Neural cell (in vitro differentiated cells): ENCODE measurements at regions not wholly inside any gene's neighbourhood (a gene's known extent, or its start where the extent isn't known, plus 50 kb on each side); places are given as distances from the start of the nearest gene placed in this dataset.

ENCODE experiments used
- H2AFZ ChIP-seq: fragments of 200-600, 300-800 bp; sonication (generic), shearing (Covaris generic); 2 replicates; pipeline ENCODE4 v1.6.0; 2014; ENCODE audit warnings: low read depth, mild to moderate bottlenecking, antibody characterized with exemption, low read length, moderate library complexity
- H3F3A ChIP-seq: fragments of 200-600 bp; shearing (Covaris generic); 2 replicates; pipeline ENCODE4 v1.6.1; 2016; ENCODE audit warnings: mild to moderate bottlenecking, moderate library complexity, mixed read lengths, antibody characterized with exemption, low read length; ENCODE audit not compliant: insufficient read depth, poor library complexity, severe bottlenecking
- H3K27ac ChIP-seq: fragments of 200-600, 300-800 bp; sonication (generic), shearing (Covaris generic); 2 replicates; pipeline ENCODE4 v1.5.1; 2014; ENCODE audit warnings: mild to moderate bottlenecking, low read length, moderate library complexity
- H3K27me3 ChIP-seq: fragments of 300-800, 200-600 bp; sonication (generic), shearing (Covaris generic); 2 replicates; pipeline ENCODE4 v1.6.0; 2014; ENCODE audit warnings: mild to moderate bottlenecking, low read depth, low read length, moderate library complexity; ENCODE audit not compliant: insufficient read depth
- H3K36me3 ChIP-seq: fragments of 300-800, 200-600 bp; sonication (generic), shearing (Covaris generic); 2 replicates; pipeline ENCODE4 v1.5.1; 2014; ENCODE audit warnings: mild to moderate bottlenecking, antibody characterized with exemption, low read length, moderate library complexity; ENCODE audit not compliant: insufficient read depth
- H3K4me2 ChIP-seq: fragments of 300-800, 200-600 bp; sonication (generic), shearing (Covaris generic); 2 replicates; pipeline ENCODE4 v1.6.0; 2014; ENCODE audit warnings: mild to moderate bottlenecking, low read length
- H3K4me3 ChIP-seq: fragments of 300-800, 200-600 bp; sonication (generic), shearing (Covaris generic); 2 replicates; pipeline ENCODE4 v1.5.1; 2014; ENCODE audit warnings: mild to moderate bottlenecking, low read length, moderate library complexity
- H3K79me2 ChIP-seq: fragments of 200-600 bp; shearing (Covaris generic); replicated peaks from 2 replicates; pipeline ENCODE4 v1.6.0; 2014; ENCODE audit warnings: mild to moderate bottlenecking, low read length, moderate library complexity; ENCODE audit not compliant: insufficient read depth
- H3K9ac ChIP-seq: fragments of 300-800, 200-600 bp; sonication (generic), shearing (Covaris generic); 2 replicates; pipeline ENCODE4 v1.6.1; 2016; ENCODE audit warnings: mild to moderate bottlenecking, low read length, mixed read lengths
- H3K9me2 ChIP-seq: fragments of 200-600 bp; shearing (Covaris generic); 2 replicates; pipeline ENCODE4 v1.6.1; 2016; ENCODE audit warnings: mild to moderate bottlenecking, low read length, mixed read lengths; ENCODE audit not compliant: insufficient read depth
- H3K9me3 ChIP-seq: fragments of 200-600, 300-800 bp; sonication (generic), shearing (Covaris generic); 2 replicates; pipeline ENCODE4 v1.6.1; 2016; ENCODE audit warnings: mild to moderate bottlenecking, mixed run types, low read length, moderate library complexity, mixed read lengths
- H4K20me1 ChIP-seq: fragments of 200-600 bp; shearing (Covaris generic); 2 replicates; pipeline ENCODE4 v1.6.1; 2016; ENCODE audit warnings: mild to moderate bottlenecking, mixed run types; ENCODE audit not compliant: insufficient read depth
- CTCF ChIP-seq: fragments of 450-650 bp; IDR thresholded peaks from 2 replicates; pipeline ENCODE4 v1.5.1; 2014; ENCODE audit warnings: antibody characterized with exemption, mild to moderate bottlenecking, moderate library complexity; ENCODE audit not compliant: poor library complexity, severe bottlenecking
- EP300 ChIP-seq: fragments of 450-650 bp; conservative IDR thresholded peaks from 2 replicates; pipeline ENCODE4 v1.6.1; 2014; ENCODE audit warnings: antibody characterized with exemption, mild to moderate bottlenecking, moderate library complexity; ENCODE audit not compliant: poor library complexity, severe bottlenecking
- EZH2 ChIP-seq: fragments of 200-600, 300-800 bp; shearing (Covaris generic), sonication (generic); IDR thresholded peaks from 2 replicates; pipeline ENCODE4 v1.6.1; 2014; ENCODE audit warnings: antibody characterized with exemption, low read length, borderline replicate concordance, mild to moderate bottlenecking; ENCODE audit not compliant: insufficient read depth, poor library complexity, severe bottlenecking
- MXI1 ChIP-seq: fragments of 450-650 bp; conservative IDR thresholded peaks from 2 replicates; pipeline ENCODE4 v1.6.1; 2014; ENCODE audit warnings: antibody characterized with exemption, mild to moderate bottlenecking; ENCODE audit not compliant: poor library complexity, severe bottlenecking
- POLR2AphosphoS5 ChIP-seq: IDR thresholded peaks from 2 replicates; pipeline ENCODE4 v1.6.1; 2012
- RAD21 ChIP-seq: fragments of 450-650 bp; conservative IDR thresholded peaks from 2 replicates; pipeline ENCODE4 v1.6.1; 2014; ENCODE audit warnings: antibody characterized with exemption, mild to moderate bottlenecking, moderate library complexity
- REST ChIP-seq: IDR thresholded peaks from 2 replicates; pipeline ENCODE4 v1.6.1; 2012; ENCODE audit warnings: borderline replicate concordance
- SMC3 ChIP-seq: fragments of 450-650 bp; conservative IDR thresholded peaks from 2 replicates; pipeline ENCODE4 v1.6.1; 2014; ENCODE audit warnings: antibody characterized with exemption, mild to moderate bottlenecking, moderate library complexity; ENCODE audit not compliant: poor library complexity
- TAF1 ChIP-seq: IDR thresholded peaks from 2 replicates; pipeline ENCODE4 v1.6.1; 2012; ENCODE audit warnings: low read depth

GRCh38 chr12:107528731-107529365 lies 156.8 kb upstream of the PWP1 start:
- Histone ChIP-seq H3K4me3 (no peak overlapping the region), H3K27ac (no peak overlapping the region), H3F3A (no peaks in the 10 kb centered on the region), H4K20me1 (no peaks in the 10 kb centered on the region), H3K9ac (no peak overlapping the region), H3K4me2 (no peak overlapping the region), H2AFZ (no peak overlapping the region), H3K27me3 (no peaks in the 10 kb centered on the region), H3K9me2 (no peaks in the 10 kb centered on the region), H3K36me3 (no peaks in the 10 kb centered on the region), H3K9me3 (no peaks in the 10 kb centered on the region), H3K79me2 (no peaks in the 10 kb centered on the region)
- TF ChIP-seq MXI1: no peak
- TF ChIP-seq POLR2AphosphoS5: no peak
- TF ChIP-seq TAF1: no peak
- no peak for TF ChIP-seq EZH2
- no peak for TF ChIP-seq SMC3
- TF ChIP-seq RAD21: no peak
- no peak for TF ChIP-seq EP300

- Histone ChIP-seq H3F3A (no peaks in the 10 kb centered on the region), H3K4me3 (no peak overlapping the region), H3K79me2 (no peaks in the 10 kb centered on the region), H4K20me1 (no peaks in the 10 kb centered on the region), H3K27me3 (no peaks in the 10 kb centered on the region), H3K4me2 (no peak overlapping the region), H3K9ac (no peak overlapping the region), H3K36me3 (no peaks in the 10 kb centered on the region), H3K27ac (no peak overlapping the region), H2AFZ (no peak overlapping the region), H3K9me2 (no peaks in the 10 kb centered on the region), H3K9me3 (no peaks in the 10 kb centered on the region)
- no peak for TF ChIP-seq POLR2AphosphoS5
- no peak for TF ChIP-seq EZH2
- TF ChIP-seq TAF1: no peak
- no peak for TF ChIP-seq RAD21
Measured at GRCh38 chr12:107529991-107530390, 155.6 kb upstream of the PWP1 start.

- Histone ChIP-seq H3K9ac (no peak overlapping the region), H3K27me3 (no peaks in the 10 kb centered on the region)
- TF ChIP-seq MXI1 (no peak), SMC3 (no peak), REST (no peak), RAD21 (no peak), CTCF (no peak), TAF1 (no peak)
Measured at GRCh38 chr12:107530701-107531100, 154.9 kb upstream of the PWP1 start.

More at GRCh38 chr12:107530701-107531100, 154.9 kb upstream of the PWP1 start:
- no peaks in the 10 kb centered on the region for H3K79me2 ChIP-seq
- no peak overlapping the region for H2AFZ ChIP-seq
- H3K9me2 ChIP-seq: no peaks in the 10 kb centered on the region
- no peak overlapping the region for H3K4me2 ChIP-seq
- no peaks in the 10 kb centered on the region for H3K36me3 ChIP-seq
- no peak overlapping the region for H3K4me3 ChIP-seq
- no peaks in the 10 kb centered on the region for H3F3A ChIP-seq
- H4K20me1 ChIP-seq: no peaks in the 10 kb centered on the region
- no peaks in the 10 kb centered on the region for H3K9me3 ChIP-seq
- no peak overlapping the region for H3K27ac ChIP-seq
